Smooth muscle cell (in vitro differentiated cells): ENCODE measurements at regions not wholly inside any gene's neighbourhood (a gene's known extent, or its start where the extent isn't known, plus 50 kb on each side); places are given as distances from the start of the nearest gene placed in this dataset. TPM values are rescaled to one million over a fixed set of nuclear protein-coding genes. Genes with fewer than 3 reads are reported as not detected.

Experiments
- DNase-seq: peaks from one replicate; lab custom pipeline; 2025; ENCODE audit not compliant: unreplicated experiment; lab: John Stamatoyannopoulos, UW
- H2AFZ ChIP-seq: fragments of 200-600 bp; sonication (generic); 2 replicates; pipeline ENCODE4 v1.6.0; 2016; ENCODE audit warnings: antibody characterized with exemption, low read depth, mild to moderate bottlenecking
- H3F3A ChIP-seq: fragments of 200-600 bp; sonication (generic); 2 replicates; pipeline ENCODE4 v1.6.0; 2017; ENCODE audit warnings: antibody characterized with exemption, low read depth
- H3K27ac ChIP-seq: fragments of 200-600 bp; sonication (generic); 2 replicates; pipeline ENCODE4 v1.5.1; 2016; ENCODE audit warnings: low read depth, mild to moderate bottlenecking
- H3K27me3 ChIP-seq: fragments of 200-600 bp; sonication (generic); 2 replicates; pipeline ENCODE4 v1.6.1; 2016; ENCODE audit warnings: low read depth, mild to moderate bottlenecking
- H3K36me3 ChIP-seq: fragments of 200-600 bp; sonication (generic); 2 replicates; pipeline ENCODE4 v1.5.1; 2016; ENCODE audit warnings: low read depth
- H3K4me1 ChIP-seq: fragments of 200-600 bp; sonication (generic); 2 replicates; pipeline ENCODE4 v1.5.1; 2016; ENCODE audit warnings: low read depth
- H3K4me2 ChIP-seq: fragments of 200-600 bp; sonication (generic); 2 replicates; pipeline ENCODE4 v1.6.0; 2016; ENCODE audit warnings: mild to moderate bottlenecking
- H3K4me3 ChIP-seq: fragments of 200-600 bp; sonication (generic); 2 replicates; pipeline ENCODE4 v1.5.1; 2016; ENCODE audit warnings: mild to moderate bottlenecking
- H3K79me2 ChIP-seq: fragments of 200-600 bp; sonication (generic); 2 replicates; pipeline ENCODE4 v1.6.0; 2016; ENCODE audit warnings: low read depth, mild to moderate bottlenecking
- H3K9ac ChIP-seq: fragments of 200-600 bp; sonication (generic); 2 replicates; pipeline ENCODE4 v1.6.0; 2016; ENCODE audit warnings: low read depth
- H3K9me3 ChIP-seq: fragments of 200-600 bp; sonication (generic); replicated peaks from 2 replicates; pipeline ENCODE4 v1.5.1; 2016; ENCODE audit warnings: low read depth
- H4K20me1 ChIP-seq: fragments of 200-600 bp; sonication (generic); 2 replicates; pipeline ENCODE4 v1.6.0; 2016; ENCODE audit warnings: low read depth
- WGBS: methylation state at CpG from one replicate; pipeline ENCODE4 v1.1.7; 2016; ENCODE audit warnings: low lambda C conversion rate; 5-methylcytosine and 5-hydroxymethylcytosine counted together
- microRNA counts: library from miRNA; unstranded; fragments of <30 nt; microRNA quantifications from one replicate; lab custom pipeline; 2016
- microRNA-seq: library from miRNA; unstranded; fragments of <30 nt; microRNA quantifications from one replicate; pipeline ENCODE4, GENCODE V29; 2016; ENCODE audit warnings: borderline number of aligned reads
- small RNA-seq: library from RNA; depleted of rRNA; stranded (forward); fragments of <200 nt; gene quantifications from one replicate; pipeline ENCODE3, GENCODE V24; 2014
- TF ChIP-seq, protein P1 (sequence below): fragments of 200-600 bp; sonication (generic); IDR thresholded peaks from 2 replicates; pipeline ENCODE4 v1.5.1; 2017; ENCODE audit warnings: borderline replicate concordance, mild to moderate bottlenecking, antibody characterized with exemption; ENCODE audit not compliant: insufficient read depth, poor library complexity, severe bottlenecking

DNA sequence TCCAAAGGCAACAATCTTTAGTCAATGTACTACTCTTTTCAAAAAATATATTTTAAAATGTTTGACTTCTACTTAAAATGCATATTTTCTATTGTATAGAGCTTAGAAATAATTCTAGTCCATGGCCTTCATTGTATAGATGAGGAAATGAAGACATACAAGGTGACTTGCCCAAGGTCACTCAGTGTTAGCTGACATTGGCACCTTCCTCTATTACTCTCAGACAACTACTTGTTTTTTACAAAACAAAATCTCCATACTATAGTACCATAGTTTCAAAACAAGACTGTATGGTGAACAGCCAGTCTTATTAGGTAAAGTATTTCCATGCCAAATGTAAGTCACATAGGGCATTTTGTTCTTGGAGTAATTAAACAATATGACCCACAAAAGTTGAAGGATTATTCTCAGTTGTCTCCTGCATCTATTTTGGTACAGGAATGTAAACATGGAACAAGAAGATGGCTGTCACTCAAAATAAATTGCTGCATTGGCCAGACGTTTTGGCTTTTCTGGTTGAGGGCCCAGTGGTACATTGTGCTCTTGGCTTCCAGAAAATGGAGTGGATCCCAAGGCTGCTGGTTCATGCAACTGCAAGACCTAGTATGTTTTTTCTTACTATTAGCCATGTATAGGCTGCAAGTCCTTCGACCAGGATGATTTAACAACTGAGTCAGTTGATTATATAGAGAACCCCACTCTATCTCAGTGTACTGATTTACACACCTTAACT, 54.3 kb upstream of the NOX3 start:
- DNase-seq: no peak
- H3K4me1 ChIP-seq: no peaks in the 10 kb centered on the region
- no peak overlapping the region for H3K9ac ChIP-seq
- H3K4me3 ChIP-seq: no peak overlapping the region
- H3K27me3 ChIP-seq: no peaks in the 10 kb centered on the region
- no peaks in the 10 kb centered on the region for H3K79me2 ChIP-seq
- H3K4me2 ChIP-seq: no peak overlapping the region
- WGBS: 83% methylated on average over 2 of the region's 2 CpGs
- TF ChIP-seq, protein P1, sequence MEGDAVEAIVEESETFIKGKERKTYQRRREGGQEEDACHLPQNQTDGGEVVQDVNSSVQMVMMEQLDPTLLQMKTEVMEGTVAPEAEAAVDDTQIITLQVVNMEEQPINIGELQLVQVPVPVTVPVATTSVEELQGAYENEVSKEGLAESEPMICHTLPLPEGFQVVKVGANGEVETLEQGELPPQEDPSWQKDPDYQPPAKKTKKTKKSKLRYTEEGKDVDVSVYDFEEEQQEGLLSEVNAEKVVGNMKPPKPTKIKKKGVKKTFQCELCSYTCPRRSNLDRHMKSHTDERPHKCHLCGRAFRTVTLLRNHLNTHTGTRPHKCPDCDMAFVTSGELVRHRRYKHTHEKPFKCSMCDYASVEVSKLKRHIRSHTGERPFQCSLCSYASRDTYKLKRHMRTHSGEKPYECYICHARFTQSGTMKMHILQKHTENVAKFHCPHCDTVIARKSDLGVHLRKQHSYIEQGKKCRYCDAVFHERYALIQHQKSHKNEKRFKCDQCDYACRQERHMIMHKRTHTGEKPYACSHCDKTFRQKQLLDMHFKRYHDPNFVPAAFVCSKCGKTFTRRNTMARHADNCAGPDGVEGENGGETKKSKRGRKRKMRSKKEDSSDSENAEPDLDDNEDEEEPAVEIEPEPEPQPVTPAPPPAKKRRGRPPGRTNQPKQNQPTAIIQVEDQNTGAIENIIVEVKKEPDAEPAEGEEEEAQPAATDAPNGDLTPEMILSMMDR: no peak
- no peaks in the 10 kb centered on the region for H3K36me3 ChIP-seq
- no peaks in the 10 kb centered on the region for H4K20me1 ChIP-seq
- no peaks in the 10 kb centered on the region for H3K9me3 ChIP-seq
- no peak overlapping the region for H2AFZ ChIP-seq
- no peak overlapping the region for H3K27ac ChIP-seq
- H3F3A ChIP-seq: no peaks in the 10 kb centered on the region

DNA sequence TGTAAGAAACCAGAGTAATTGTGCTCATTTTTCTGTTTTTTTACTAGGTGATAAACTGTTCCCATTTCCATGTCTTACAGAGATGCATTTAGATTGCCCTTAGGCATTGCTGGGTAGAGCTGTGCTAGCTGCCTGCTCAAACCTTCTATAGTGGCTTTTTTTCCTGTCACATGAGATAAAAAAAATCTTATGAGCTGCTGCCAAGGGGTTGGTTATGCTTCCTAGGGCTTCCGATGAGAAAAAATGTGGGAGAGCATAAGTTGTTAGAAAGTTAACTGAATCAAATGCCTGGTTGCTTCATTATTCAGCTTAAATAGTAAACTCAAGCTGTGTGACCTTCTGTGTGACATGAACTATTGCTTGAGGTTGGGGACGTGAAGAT, 50.0 kb upstream of the NOX3 start:
- peak overlapping the region; percentile 43 for H3K4me2 ChIP-seq
- peak overlapping the region; percentile 10 for H3K27ac ChIP-seq
- no peak overlapping the region for H3K9ac ChIP-seq
- H3K4me1 ChIP-seq: no peaks in the 10 kb centered on the region
- WGBS: 61% methylated on average over 2 of the region's 2 CpGs
- no peaks in the 10 kb centered on the region for H3K79me2 ChIP-seq
- peak overlapping the region; percentile 86 for H2AFZ ChIP-seq
- TF ChIP-seq, protein P1: no peak
- no peak for DNase-seq
- no peaks in the 10 kb centered on the region for H3F3A ChIP-seq
- H3K9me3 ChIP-seq: no peaks in the 10 kb centered on the region
- H3K4me3 ChIP-seq: no peak overlapping the region
- H3K27me3 ChIP-seq: no peaks in the 10 kb centered on the region
- no peaks in the 10 kb centered on the region for H3K36me3 ChIP-seq
- H4K20me1 ChIP-seq: no peaks in the 10 kb centered on the region

MicroRNA genes in the stretch of these regions (microRNA counts, 767-probe panel; counts per million panel counts)
- 183 counts per million for microRNA hsa-miR-1202 (lab: Ali Mortazavi, UCI)

Small RNAs in the stretch of these regions (microRNA-seq; reads per million reads assigned to microRNA genes)
- not detected for gene MIR1202

Small RNAs in the stretch of these regions (small RNA-seq; reads per million reads assigned to genes)
- gene MIR1202 (not detected), gene RNU7-152P (not detected), gene SNORD28B (not detected)
